NOMO-1 treated with dmso at 0.1 percent for 144 hours (cell line): ENCODE measurements at regions not wholly inside any gene's neighbourhood (a gene's known extent, or its start where the extent isn't known, plus 50 kb on each side); places are given as distances from the start of the nearest gene placed in this dataset.

Experiments
- DNase-seq: peaks from one replicate; lab custom pipeline; 2025; ENCODE audit not compliant: unreplicated experiment; lab: John Stamatoyannopoulos, UW

GRCh38 chr9:8095672-8096086 is 296.1 kb upstream of the DMAC1 start:
- DNase-seq, result no peak

DNA sequence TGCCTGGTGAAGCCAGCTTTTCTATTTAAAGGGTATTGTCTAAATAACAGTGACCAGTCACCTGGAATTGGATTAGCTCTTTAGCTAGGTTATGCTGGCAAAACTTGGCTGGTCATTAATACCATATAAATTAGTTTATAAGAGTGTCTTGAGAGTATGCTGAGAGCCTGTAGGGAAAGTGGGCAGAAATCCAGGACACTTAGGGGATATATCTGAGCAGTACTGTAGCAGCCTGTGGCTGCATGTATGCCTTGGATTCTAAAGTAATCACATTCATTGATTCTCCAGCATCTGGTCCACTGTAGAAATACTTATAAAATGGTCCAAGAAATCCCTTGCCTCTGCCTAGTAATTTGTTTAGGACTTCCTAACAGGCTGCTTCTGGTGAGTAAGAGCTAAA is 288.9 kb upstream of the DMAC1 start:
- no peak for DNase-seq

GRCh38 chr9:8085986-8086385 is 286.4 kb upstream of the DMAC1 start:
- no peak for DNase-seq

DNA sequence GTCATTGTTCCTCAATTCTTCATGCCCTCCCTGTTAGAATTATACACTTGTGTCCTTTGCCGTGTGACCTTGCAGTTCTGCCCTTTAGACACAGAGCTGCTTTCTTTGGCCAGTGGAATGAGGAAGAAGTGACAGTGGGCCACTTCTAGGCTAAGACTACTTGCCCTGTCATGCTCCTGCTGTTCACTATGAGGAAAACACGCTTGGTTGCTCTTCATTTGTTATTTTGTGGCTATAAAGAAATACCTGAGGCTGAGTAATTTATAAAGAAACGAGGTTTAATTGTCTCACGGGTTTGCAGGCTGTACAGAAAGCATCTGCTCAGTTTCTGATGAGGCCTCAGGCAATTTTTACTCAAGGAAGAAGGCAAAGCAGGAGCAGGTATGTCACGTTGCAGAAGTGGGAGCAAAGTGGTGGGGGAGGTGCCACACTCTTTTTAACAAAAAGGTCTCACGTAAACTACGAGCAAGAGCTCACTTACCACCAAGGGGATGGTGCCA is 279.1 kb upstream of the DMAC1 start:
- DNase-seq, result no peak

DNA sequence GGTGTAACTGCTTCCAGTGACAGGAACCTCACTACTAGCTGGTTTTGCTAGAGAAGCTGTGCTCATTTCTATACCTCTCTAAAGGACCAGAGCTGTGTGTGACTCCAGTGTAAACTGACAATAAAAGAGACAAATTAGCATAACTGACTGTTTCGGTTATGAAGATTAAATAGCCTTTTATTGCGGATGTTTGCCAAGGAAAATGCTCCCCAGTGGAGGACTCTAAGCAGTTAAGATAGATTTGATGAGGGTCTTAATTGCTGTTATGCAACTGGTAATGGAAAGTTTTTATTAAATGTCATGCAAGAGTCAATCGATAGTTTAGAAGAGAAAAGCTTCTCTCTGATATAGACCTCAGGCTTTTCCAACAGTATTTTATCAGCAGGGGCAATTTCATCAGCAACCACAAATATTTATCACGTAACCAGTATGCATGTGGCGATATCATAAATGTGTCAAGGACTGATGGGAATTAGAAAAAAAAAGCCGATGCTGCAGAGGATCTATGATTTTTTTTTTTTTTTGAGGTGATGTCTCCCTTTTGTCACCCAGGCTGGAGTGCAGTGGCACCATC is 275.2 kb upstream of the DMAC1 start:
- no peak for DNase-seq

- DNase-seq, result no peak
These were observed 271.8 kb upstream of the DMAC1 start for GRCh38 chr9:8071445-8071798.

- DNase-seq, result no peak
These were observed 271.3 kb upstream of the DMAC1 start for GRCh38 chr9:8070779-8071444.

DNA sequence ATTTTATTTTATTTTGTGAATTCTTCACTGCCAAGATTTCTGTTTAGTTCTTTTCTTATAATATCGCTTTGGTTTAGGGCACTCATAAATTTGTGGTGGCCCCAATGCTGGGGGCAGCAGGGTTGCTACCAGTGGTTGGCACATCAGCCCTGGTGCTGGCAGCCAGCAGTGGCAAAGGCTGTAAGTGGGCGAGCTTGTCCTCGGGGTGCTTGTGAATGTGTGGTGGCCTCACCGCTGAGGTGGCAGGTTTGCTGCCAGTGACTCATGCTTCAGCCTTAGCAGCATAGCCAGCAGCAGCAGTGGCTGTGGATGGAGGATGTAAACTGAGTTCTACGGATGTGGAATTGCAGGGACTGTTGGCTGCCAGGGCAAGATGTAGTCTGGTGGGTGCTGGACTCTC is 262.9 kb upstream of the DMAC1 start:
- DNase-seq, result no peak

DNA sequence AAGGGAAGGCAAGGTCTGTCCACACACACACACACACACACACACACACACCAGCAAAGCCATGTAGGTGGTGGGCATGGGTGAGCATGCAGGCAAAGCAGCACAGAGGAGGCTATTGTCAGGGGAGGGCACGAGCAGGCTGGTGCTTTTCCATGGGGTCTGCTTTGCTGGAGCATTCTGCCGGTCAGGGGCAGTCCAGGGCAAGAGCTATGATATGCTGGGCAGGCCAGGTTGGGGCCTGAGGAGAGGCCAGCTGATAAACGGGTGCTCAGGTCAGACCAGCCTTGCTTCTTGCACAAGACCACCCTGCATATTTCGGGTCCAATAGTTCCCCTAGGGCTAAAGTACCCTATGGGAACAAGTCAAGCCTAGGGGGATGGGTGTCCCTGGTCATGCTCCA is 253.9 kb upstream of the DMAC1 start:
- DNase-seq, result no peak

- no peak for DNase-seq
These were observed 253.4 kb upstream of the DMAC1 start for GRCh38 chr9:8052991-8053390.

DNA sequence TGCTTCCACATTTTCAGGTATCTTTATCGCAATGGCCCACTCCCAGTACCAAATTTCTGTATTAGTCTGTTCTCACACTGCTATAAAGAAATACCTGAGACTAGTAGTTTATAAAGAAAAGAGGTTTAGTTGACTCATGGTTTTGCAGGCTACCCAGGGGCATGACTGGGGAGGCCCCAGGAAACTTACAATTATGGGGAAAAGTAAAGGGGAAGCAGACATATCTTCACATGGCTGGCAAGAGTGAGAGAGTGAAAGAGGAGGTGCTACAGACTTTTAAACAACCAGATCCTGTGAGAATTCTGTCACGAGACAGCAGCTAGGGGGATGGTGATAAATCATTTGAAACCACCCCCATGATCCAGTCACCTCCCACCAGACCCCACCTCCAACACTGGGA is 238.2 kb upstream of the DMAC1 start:
- no peak for DNase-seq

DNA sequence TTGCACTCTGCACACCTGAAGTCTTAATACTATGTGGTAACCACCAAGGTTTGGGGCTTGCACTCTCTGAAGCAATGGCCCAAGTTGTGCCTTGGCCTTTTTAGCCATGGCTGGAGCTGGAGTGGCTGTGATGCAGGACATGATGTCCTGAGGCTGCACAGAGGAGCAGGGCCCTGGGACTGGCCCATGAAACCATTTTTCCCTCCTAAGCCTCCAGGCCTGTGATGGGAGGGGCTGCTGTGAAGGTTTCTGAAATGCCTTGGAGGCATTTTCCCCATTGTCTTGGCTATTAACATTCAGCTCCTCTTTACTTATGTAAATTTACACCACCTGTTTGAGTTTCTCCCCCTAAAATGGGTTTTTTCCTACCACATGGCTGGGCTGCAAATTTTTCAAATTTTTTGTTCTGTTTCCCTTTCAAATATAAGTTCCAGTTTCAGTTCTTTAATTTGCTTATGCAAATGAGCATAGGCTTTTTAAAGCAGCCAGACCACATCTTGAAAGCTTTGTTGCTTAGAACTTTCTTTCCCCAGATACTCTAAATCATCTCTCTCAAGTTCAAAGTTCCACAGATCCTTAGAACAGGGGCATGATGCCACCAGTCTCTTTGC is 237.4 kb upstream of the DMAC1 start:
- no peak for DNase-seq

DNA sequence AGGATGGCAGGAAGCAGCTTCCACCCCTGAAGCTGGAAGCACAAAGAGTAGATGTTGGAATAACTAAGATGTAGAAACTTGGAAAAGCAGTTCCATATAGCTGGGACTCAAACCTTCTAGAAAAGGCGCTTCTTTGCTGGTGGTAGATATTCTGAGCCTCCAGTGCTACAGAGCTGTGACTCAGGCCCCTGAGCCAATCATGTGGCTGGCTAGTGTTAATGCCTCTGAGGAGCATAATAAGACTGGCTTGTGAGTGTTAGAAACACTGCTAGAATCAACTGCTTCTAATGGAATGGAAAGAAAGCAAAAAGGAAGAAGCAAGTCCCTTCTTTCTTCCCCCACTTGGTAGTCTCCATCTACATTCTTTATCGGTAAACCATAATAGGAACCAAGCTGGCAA is 234.2 kb upstream of the DMAC1 start:
- no peak for DNase-seq

GRCh38 chr9:8030095-8030494 is 230.5 kb upstream of the DMAC1 start:
- DNase-seq, result no peak

DNA sequence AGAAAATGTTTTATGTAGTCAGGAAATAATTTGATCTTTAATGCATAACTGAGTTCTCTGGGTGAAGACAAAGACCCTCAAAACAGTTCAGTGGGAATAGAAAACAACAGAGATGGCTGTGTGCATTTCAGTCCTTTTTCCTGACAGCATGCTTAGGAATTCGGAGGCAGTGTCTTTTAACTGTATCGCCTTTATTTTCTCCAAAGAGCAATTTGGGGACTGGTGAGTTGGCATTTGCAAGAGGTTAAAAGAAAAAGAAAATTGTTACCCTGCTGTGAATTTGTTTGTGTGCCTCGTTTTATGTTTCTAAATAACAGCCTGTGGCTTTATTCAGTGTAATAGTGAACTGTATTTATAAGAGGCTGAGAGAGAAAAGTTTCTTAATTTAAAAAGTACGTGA is 227.8 kb upstream of the DMAC1 start:
- no peak for DNase-seq

- no peak for DNase-seq
These were observed 226.0 kb upstream of the DMAC1 start for GRCh38 chr9:8025551-8025950.

DNA sequence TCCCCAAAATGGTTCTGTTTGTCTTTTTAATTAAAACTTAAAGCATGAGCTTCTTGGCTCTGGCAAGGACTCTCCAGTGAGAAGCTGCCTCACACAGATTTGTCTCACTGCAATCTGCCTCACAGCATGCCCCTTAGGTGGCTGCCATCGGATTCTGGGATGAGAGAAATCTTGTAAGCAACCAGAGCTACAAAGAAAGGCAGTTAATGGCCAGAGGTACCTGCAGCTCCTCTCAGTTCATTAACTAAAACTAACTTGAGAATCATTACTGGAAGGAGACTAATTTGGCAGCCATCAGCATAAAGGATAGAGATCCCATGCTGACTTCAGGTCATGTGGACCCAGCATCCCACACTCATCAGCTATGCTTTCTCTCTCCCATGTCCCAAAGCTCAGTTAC is 220.6 kb upstream of the DMAC1 start:
- no peak for DNase-seq

GRCh38 chr9:8019636-8020035 is 220.1 kb upstream of the DMAC1 start:
- no peak for DNase-seq

DNA sequence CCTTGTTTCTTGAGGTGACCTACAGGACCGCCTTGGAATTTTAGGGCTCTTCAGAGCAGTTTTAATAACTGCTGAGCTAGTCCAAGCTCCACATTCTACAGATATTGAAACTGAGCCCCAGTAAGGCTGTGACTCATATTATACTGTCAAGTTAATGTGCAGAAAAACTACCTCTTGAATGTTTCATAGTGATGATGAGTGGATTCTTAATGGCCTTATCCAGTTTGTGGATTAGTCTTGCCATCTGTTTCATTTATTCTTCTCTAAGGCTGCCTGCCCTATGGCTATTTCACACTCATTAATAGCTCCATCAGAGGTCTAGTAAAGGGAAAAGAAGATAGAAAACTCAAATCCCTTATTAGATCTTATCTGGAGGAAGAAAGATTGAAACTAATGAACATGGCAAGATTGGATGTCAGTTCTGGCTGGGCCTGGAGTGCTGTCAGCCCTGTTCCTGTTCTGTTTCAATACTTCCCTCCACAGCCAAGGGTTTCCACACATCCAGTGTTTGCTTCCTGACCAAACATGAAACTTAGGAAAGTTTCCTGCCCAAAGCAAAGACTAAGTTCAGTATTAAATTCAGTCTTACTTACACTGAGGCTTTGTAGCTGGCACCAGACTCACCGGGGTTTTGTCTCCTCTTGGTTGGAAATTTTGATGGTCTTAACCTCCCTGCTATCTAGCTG is 215.6 kb upstream of the DMAC1 start:
- no peak for DNase-seq

DNA sequence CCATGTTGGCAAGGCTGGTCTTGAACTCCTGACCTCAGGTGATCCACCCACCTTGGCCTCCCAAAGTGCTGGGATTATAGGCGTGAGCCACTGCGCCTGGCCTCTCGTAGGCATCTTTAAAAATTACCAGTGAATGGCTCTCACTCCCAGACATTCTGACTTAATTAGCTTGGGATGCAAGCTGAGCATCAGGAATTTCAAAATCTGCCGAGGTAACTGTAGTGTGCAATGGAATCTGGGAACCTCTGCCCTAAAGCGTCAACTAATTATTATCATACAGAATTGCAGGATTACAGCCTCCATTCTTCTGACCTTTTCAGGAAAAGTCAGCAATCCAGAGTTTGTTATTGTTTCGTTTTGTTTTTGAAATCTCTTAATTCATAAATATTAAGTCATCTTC is 213.4 kb upstream of the DMAC1 start:
- DNase-seq, result no peak

DNA sequence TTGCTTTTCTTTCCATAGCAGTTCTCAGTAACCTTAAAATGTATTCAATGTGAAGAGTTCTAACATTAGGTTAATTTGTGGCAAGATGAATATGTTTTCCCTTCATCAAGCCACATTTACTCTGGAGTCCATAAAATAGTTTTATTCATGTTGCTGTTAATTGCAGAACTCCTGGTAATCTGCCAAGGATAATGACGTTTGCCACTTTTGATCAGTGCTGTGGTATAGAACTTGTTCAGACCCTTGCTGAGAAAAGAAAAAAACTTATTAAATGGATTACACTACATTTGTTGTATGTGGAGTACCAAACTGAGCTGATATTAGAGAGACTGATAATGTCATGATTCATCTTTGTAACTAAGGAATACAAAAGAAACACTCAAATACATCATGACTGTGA is 212.4 kb upstream of the DMAC1 start:
- DNase-seq, result no peak

GRCh38 chr9:7996558-7996957 is 197.0 kb upstream of the DMAC1 start:
- DNase-seq, result no peak
